Keratinocyte (primary cell): ENCODE measurements at regions not wholly inside any gene's neighbourhood (a gene's known extent, or its start where the extent isn't known, plus 50 kb on each side); places are given as distances from the start of the nearest gene placed in this dataset.

Source experiments
- DNase-seq: peaks from one replicate; pipeline ENCODE4 v3.0.0-alpha.2; 2011; ENCODE audit warnings: low read depth, missing footprints, low spot score
- FAIRE-seq: peaks from 2 replicates; lab custom pipeline; 2011; peaks lifted over from hg19 to GRCh38; lab: Jason Lieb, UNC
- H2AFZ ChIP-seq: 2 replicates; pipeline ENCODE4 v1.6.0; 2012; ENCODE audit warnings: low read length, control low read depth, inconsistent platforms; ENCODE audit not compliant: control insufficient read depth
- H3K27ac ChIP-seq: 2 replicates; pipeline ENCODE4 v1.5.1; 2011; ENCODE audit warnings: low read length; ENCODE audit not compliant: control insufficient read depth, insufficient read depth
- H3K27me3 ChIP-seq: 3 replicates; pipeline ENCODE4 v1.6.0; 2011; ENCODE audit warnings: low read length; ENCODE audit not compliant: control insufficient read depth, insufficient read depth; ENCODE audit errors: extremely low read depth
- H3K36me3 ChIP-seq, 2 experiments: 2 replicates in 1 of 2; 3 replicates in 1 of 2; pipeline ENCODE4 v1.5.1; 2011; ENCODE audit warnings: low read length in 2 of 2, mild to moderate bottlenecking in 1 of 2; ENCODE audit not compliant: control insufficient read depth in 2 of 2, insufficient read depth in 2 of 2; ENCODE audit errors: extremely low read depth in 1 of 2
- H3K4me1 ChIP-seq: 3 replicates; pipeline ENCODE4 v1.5.1; 2011; ENCODE audit warnings: low read length; ENCODE audit not compliant: control insufficient read depth, insufficient read depth; ENCODE audit errors: extremely low read depth
- H3K4me2 ChIP-seq: 3 replicates; pipeline ENCODE4 v1.6.0; 2011; ENCODE audit warnings: low read depth, low read length; ENCODE audit not compliant: control insufficient read depth, insufficient read depth; ENCODE audit errors: extremely low read depth
- H3K4me3 ChIP-seq, 3 experiments: fragments of 200-600 bp in 1 of 3; sonication (generic) in 1 of 3; 2 replicates in 2 of 3; 3 replicates in 1 of 3; pipeline ENCODE4 v1.5.1; 2011 to 2016; ENCODE audit warnings: low read length in 3 of 3, mild to moderate bottlenecking in 3 of 3, control low read depth in 2 of 3, inconsistent platforms in 1 of 3, low read depth in 1 of 3, mixed read lengths in 1 of 3, mixed run types in 1 of 3, moderate library complexity in 1 of 3; ENCODE audit not compliant: control insufficient read depth in 2 of 3, insufficient read depth in 2 of 3; ENCODE audit errors: extremely low read depth in 1 of 3
- H3K79me2 ChIP-seq: 2 replicates; pipeline ENCODE4 v1.6.0; 2012; ENCODE audit warnings: low read length; ENCODE audit not compliant: control insufficient read depth, insufficient read depth
- H3K9ac ChIP-seq: 3 replicates; pipeline ENCODE4 v1.6.0; 2011; ENCODE audit warnings: low read length; ENCODE audit not compliant: control insufficient read depth, insufficient read depth; ENCODE audit errors: extremely low read depth
- H3K9me1 ChIP-seq: 3 replicates; pipeline ENCODE4 v1.6.0; 2011; ENCODE audit warnings: low read length; ENCODE audit not compliant: control insufficient read depth, insufficient read depth; ENCODE audit errors: extremely low read depth
- H3K9me3 ChIP-seq: 2 replicates; pipeline ENCODE4 v1.5.1; 2012; ENCODE audit warnings: low read depth, low read length; ENCODE audit not compliant: control insufficient read depth
- H4K20me1 ChIP-seq: 3 replicates; pipeline ENCODE4 v1.6.0; 2011; ENCODE audit warnings: low read length; ENCODE audit not compliant: control insufficient read depth, insufficient read depth; ENCODE audit errors: extremely low read depth
- CTCF ChIP-seq, 3 experiments: IDR thresholded peaks in 1 of 3; conservative IDR thresholded peaks in 1 of 3; optimal IDR thresholded peaks in 1 of 3; 2 replicates in 2 of 3; 3 replicates in 1 of 3; pipeline versions ENCODE3 to v1.5.1; 2011; ENCODE audit warnings: low read length in 3 of 3, mild to moderate bottlenecking in 3 of 3, moderate library complexity in 2 of 3, control low read depth in 1 of 3, inconsistent platforms in 1 of 3; ENCODE audit not compliant: insufficient read depth in 2 of 3; ENCODE audit errors: extremely low read depth in 1 of 3
- EZH2 ChIP-seq: IDR thresholded peaks from one replicate; pipeline ENCODE4 v1.6.1; 2012; ENCODE audit warnings: inconsistent platforms, mild to moderate bottlenecking, low read length, moderate library complexity
- dilution Hi-C: fragments of 300-500 bp; cut with MboI; formaldehyde crosslinking; loops from one replicate; pipeline ENCODE4 v1.7.0; 2020; ENCODE audit warnings: low sequenced_read_pairs; ENCODE audit not compliant: extremely low pct_ligation_motif_present

DNA sequence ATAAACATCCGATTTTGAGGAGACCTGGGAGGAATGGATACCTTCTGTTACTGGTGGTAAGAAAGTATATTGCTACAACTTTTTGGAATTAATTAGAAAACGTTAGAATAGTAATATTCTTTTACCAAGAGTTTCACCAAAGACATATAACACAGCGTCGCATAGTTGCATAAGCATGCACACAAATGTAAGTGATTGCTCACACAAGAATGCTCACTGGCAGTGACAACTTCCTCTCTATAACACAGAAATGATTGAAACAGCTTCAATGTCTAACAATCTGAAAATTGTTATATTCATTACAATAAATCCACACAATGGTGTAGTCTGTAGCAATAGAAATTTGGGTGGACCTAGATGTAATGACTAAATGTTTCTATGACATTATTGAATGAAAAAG, 998.6 kb downstream of the TTLL7 start:
- no peak overlapping the region for H3K27ac ChIP-seq
- no peak overlapping the region for H3K4me3 ChIP-seq
- no peaks in the 10 kb centered on the region for H3K9me3 ChIP-seq
- TF ChIP-seq EZH2 (no peak), CTCF (optimal IDR thresholded peaks at IDR 0.05 in 1 of 3, IDR thresholded peaks at IDR 0.05 in 1 of 3, conservative IDR thresholded peaks at IDR 0.05 in 1 of 3; ENCODE audit: extremely low read depth in 1 of 3, insufficient read depth in 2 of 3, low read length in 3 of 3) (no peak)
- no peaks in the 10 kb centered on the region for H3K27me3 ChIP-seq
- FAIRE-seq (no peak), DNase-seq (no peak)
- H3K9ac ChIP-seq = no peak overlapping the region
- no peaks in the 10 kb centered on the region for H3K9me1 ChIP-seq
- no peaks in the 10 kb centered on the region for H3K36me3 ChIP-seq
- H4K20me1 ChIP-seq = no peaks in the 10 kb centered on the region
- H3K4me1 ChIP-seq = no peaks in the 10 kb centered on the region
- H2AFZ ChIP-seq = no peak overlapping the region
- H3K79me2 ChIP-seq = no peaks in the 10 kb centered on the region
- dilution Hi-C loops = no loop called here
- H3K4me2 ChIP-seq = no peak overlapping the region

GRCh38 chr1:82995951-82996350, 1003.0 kb downstream of the TTLL7 start:
- no peak for TF ChIP-seq CTCF (optimal IDR thresholded peaks at IDR 0.05 in 1 of 3, IDR thresholded peaks at IDR 0.05 in 1 of 3, conservative IDR thresholded peaks at IDR 0.05 in 1 of 3; ENCODE audit: extremely low read depth in 1 of 3, insufficient read depth in 2 of 3, low read length in 3 of 3)
- no peaks in the 10 kb centered on the region for H3K36me3 ChIP-seq
- DNase-seq (no peak), FAIRE-seq (no peak)
- no peak overlapping the region for H3K27ac ChIP-seq
- dilution Hi-C loops = no loop called here
- no peak overlapping the region for H2AFZ ChIP-seq
- H3K4me3 ChIP-seq = no peak overlapping the region
- H3K79me2 ChIP-seq = no peaks in the 10 kb centered on the region
- no peak overlapping the region for H3K9ac ChIP-seq
- no peaks in the 10 kb centered on the region for H3K4me1 ChIP-seq
- no peaks in the 10 kb centered on the region for H3K9me3 ChIP-seq
- H3K27me3 ChIP-seq = no peaks in the 10 kb centered on the region
- H3K9me1 ChIP-seq = no peaks in the 10 kb centered on the region
- H3K4me2 ChIP-seq = no peak overlapping the region
- H4K20me1 ChIP-seq = no peaks in the 10 kb centered on the region
